K562 (cell line): ENCODE measurements at regions not wholly inside any gene's neighbourhood (a gene's known extent, or its start where the extent isn't known, plus 50 kb on each side); places are given as distances from the start of the nearest gene placed in this dataset.

Experiments used
- CHD1 ChIP-seq: fragments of 200-600 bp; sonication (generic); IDR thresholded peaks from one replicate; pipeline ENCODE4 v1.6.1; 2012; ENCODE audit warnings: mild to moderate bottlenecking, moderate library complexity, low read length, inconsistent platforms
- ETV6 ChIP-seq, 3 experiments: fragments of 150-350 bp in 1 of 3; sonication (generic) in 1 of 3; formaldehyde crosslinking in 1 of 3; IDR thresholded peaks; 2 replicates each; pipeline versions ENCODE4 v1.6.1 to v1.8.0; 2014 to 2022; ENCODE audit warnings: borderline replicate concordance in 2 of 3, low read depth in 2 of 3, antibody characterized with exemption in 1 of 3, low read length in 1 of 3, mild to moderate bottlenecking in 1 of 3, missing genetic modification reagents in 1 of 3
- EZH2 ChIP-seq: IDR thresholded peaks from 2 replicates; pipeline ENCODE4 v1.6.1; 2012; ENCODE audit warnings: low read depth, mild to moderate bottlenecking, inconsistent platforms, low read length, borderline replicate concordance
- KHSRP ChIP-seq: fragments of 450-650 bp; IDR thresholded peaks from 2 replicates; pipeline ENCODE4 v1.6.1; 2017
- MED1 ChIP-seq: sonication (generic); formaldehyde crosslinking; IDR thresholded peaks from 2 replicates; pipeline ENCODE4 v1.8.1; 2023; ENCODE audit warnings: missing genetic modification reagents, borderline replicate concordance
- POLR2A ChIP-seq: fragments of 450-650 bp; conservative IDR thresholded peaks from 2 replicates; pipeline ENCODE4 v1.6.1; 2016
- POLR2AphosphoS5 ChIP-seq: IDR thresholded peaks from 2 replicates; pipeline ENCODE4 v1.6.1; 2011; ENCODE audit warnings: mild to moderate bottlenecking, low read depth, low read length, moderate library complexity; ENCODE audit not compliant: control insufficient read depth, insufficient read depth
- SIN3A ChIP-seq, 2 experiments: fragments of 150-350 bp in 1 of 2; IDR thresholded peaks; 2 replicates each; pipeline ENCODE4 v1.6.1; 2011 to 2016; ENCODE audit warnings: borderline replicate concordance in 2 of 2, low read depth in 2 of 2, low read length in 2 of 2, mild to moderate bottlenecking in 2 of 2, moderate library complexity in 2 of 2; ENCODE audit not compliant: control insufficient read depth in 1 of 2
- SP1 ChIP-seq: sonication (generic); formaldehyde crosslinking; IDR thresholded peaks from 2 replicates; pipeline ENCODE4 v1.8.1; 2022; ENCODE audit warnings: mild to moderate bottlenecking, missing genetic modification reagents
- ZSCAN32 ChIP-seq: fragments of 450-650 bp; formaldehyde crosslinking; IDR thresholded peaks from 2 replicates; pipeline ENCODE4 v1.4.0; 2020; ENCODE audit warnings: mild to moderate bottlenecking, moderate library complexity
- TF ChIP-seq, protein P1 (sequence below): sonication (generic); formaldehyde crosslinking; IDR thresholded peaks from 2 replicates; pipeline ENCODE4 v1.8.1; 2023; ENCODE audit warnings: mild to moderate bottlenecking, missing genetic modification reagents
- TF ChIP-seq, protein P2 (sequence below), 3 experiments: IDR thresholded peaks in 2 of 3; conservative IDR thresholded peaks in 1 of 3; 2 replicates each; pipeline ENCODE4 v1.5.1; 2011 to 2012; ENCODE audit warnings: low read length in 3 of 3, mild to moderate bottlenecking in 3 of 3, control low read depth in 2 of 3, improper control_type of control experiment in 1 of 3, inconsistent platforms in 1 of 3, low read depth in 1 of 3, mixed read lengths in 1 of 3, moderate library complexity in 1 of 3; ENCODE audit not compliant: insufficient read depth in 2 of 3

DNA sequence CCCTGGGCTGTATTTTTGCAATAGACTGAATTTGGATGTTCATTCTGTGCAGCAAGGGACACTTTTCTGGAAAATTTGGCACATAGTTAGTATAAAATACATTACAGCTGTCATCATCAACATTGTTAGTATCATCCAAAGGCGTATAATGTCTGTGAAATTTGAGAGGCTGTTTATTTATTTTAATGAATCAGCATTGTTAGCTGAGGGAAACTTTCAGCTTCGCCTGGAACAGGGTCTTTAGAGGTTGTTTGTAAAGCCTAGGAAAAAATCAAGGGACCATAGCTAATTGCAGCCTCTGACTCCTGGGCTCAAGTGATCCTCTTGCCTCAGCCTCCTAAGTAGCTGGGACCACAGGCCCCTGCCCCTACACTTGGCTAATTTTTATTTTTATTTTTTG, 106.8 kb upstream of the USP24 start:
- TF ChIP-seq, protein P1, sequence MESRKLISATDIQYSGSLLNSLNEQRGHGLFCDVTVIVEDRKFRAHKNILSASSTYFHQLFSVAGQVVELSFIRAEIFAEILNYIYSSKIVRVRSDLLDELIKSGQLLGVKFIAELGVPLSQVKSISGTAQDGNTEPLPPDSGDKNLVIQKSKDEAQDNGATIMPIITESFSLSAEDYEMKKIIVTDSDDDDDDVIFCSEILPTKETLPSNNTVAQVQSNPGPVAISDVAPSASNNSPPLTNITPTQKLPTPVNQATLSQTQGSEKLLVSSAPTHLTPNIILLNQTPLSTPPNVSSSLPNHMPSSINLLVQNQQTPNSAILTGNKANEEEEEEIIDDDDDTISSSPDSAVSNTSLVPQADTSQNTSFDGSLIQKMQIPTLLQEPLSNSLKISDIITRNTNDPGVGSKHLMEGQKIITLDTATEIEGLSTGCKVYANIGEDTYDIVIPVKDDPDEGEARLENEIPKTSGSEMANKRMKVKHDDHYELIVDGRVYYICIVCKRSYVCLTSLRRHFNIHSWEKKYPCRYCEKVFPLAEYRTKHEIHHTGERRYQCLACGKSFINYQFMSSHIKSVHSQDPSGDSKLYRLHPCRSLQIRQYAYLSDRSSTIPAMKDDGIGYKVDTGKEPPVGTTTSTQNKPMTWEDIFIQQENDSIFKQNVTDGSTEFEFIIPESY (CRISPR knock-in tag): no peak
- TF ChIP-seq CHD1 (no peak), ZSCAN32 (CRISPR knock-in tag) (no peak), SP1 (CRISPR knock-in tag) (no peak), SIN3A (IDR thresholded peaks at IDR 0.05; ENCODE audit: borderline replicate concordance in 2 of 2, control insufficient read depth in 1 of 2, low read depth in 2 of 2, low read length in 2 of 2) (no peak), MED1 (no peak), POLR2A (no peak), KHSRP (no peak), POLR2AphosphoS5 (no peak), EZH2 (no peak), ETV6 (IDR thresholded peaks at IDR 0.05; ENCODE audit: borderline replicate concordance in 1 of 2, low read depth in 2 of 2, low read length in 1 of 2) (no peak), ETV6 (CRISPR knock-in tag; IDR thresholded peaks at IDR 0.05; ENCODE audit: borderline replicate concordance) (no peak)
- TF ChIP-seq, protein P2, sequence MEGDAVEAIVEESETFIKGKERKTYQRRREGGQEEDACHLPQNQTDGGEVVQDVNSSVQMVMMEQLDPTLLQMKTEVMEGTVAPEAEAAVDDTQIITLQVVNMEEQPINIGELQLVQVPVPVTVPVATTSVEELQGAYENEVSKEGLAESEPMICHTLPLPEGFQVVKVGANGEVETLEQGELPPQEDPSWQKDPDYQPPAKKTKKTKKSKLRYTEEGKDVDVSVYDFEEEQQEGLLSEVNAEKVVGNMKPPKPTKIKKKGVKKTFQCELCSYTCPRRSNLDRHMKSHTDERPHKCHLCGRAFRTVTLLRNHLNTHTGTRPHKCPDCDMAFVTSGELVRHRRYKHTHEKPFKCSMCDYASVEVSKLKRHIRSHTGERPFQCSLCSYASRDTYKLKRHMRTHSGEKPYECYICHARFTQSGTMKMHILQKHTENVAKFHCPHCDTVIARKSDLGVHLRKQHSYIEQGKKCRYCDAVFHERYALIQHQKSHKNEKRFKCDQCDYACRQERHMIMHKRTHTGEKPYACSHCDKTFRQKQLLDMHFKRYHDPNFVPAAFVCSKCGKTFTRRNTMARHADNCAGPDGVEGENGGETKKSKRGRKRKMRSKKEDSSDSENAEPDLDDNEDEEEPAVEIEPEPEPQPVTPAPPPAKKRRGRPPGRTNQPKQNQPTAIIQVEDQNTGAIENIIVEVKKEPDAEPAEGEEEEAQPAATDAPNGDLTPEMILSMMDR (IDR thresholded peaks at IDR 0.05 in 2 of 3, conservative IDR thresholded peaks at IDR 0.05 in 1 of 3; ENCODE audit: insufficient read depth in 2 of 3, low read depth in 1 of 3, low read length in 3 of 3): no peak
